ENCODE measurements at regions not wholly inside any gene's neighbourhood (a gene's known extent, or its start where the extent isn't known, plus 50 kb on each side); places are given as distances from the start of the nearest gene placed in this dataset.

DNA sequence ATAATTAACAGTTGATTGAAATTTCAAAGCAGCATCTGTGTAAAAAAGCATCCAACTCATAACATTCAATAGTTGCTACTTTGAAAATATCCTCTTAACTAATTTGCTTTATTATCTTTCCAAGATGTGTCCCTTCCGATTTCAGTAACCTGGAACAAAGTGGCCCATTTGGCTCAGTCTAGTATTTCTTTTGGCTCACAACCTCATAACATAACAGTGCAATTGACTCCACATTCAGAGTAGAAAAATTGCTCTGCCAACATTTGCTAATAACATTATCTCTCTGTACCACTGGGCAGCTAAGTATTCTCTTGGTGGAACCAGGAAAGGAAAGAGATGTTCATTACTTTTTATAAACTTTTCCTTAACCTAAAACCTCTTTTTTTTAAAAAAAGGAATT, 571.1 kb upstream of the ARGLU1 start:
- no peak for DNase-seq

DNA sequence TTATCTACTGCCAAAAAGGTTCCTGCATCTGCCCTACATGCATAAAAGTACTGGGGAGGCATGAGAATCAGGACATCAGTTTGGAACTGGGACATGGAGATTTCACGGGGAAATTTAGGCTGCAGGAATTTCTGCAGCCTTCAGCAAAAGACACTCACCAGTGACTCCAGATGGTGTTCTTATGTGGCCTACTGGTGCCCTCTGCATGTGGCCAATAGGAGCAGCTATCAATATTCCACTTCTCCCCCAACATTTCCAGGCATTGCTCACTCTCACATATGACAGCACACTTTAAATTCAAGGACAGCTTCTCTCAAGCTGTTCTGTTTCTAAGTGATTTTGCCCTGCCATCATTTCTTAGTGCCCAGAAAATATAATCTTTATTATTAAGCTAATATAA, 570.5 kb upstream of the ARGLU1 start:
- no peak for DNase-seq

DNA sequence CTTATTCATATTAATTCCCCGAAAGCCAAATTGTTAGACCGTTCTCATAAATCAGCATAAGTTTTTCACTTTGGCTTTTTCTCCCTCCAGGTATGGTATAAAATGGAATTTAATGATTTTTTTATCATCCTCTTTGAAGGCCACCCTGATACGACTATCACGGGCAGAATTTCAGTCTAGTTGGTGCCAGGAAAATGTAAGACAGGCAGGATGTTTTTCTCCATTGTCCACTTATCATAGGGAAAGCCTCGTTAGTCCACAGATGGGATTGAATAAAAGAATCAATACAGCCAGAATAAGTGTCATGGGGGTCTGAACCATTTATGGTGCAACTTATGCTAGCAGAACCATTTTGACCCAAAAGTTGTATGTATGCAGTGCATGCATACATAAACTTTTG, 566.0 kb upstream of the ARGLU1 start:
- no peak for DNase-seq

DNA sequence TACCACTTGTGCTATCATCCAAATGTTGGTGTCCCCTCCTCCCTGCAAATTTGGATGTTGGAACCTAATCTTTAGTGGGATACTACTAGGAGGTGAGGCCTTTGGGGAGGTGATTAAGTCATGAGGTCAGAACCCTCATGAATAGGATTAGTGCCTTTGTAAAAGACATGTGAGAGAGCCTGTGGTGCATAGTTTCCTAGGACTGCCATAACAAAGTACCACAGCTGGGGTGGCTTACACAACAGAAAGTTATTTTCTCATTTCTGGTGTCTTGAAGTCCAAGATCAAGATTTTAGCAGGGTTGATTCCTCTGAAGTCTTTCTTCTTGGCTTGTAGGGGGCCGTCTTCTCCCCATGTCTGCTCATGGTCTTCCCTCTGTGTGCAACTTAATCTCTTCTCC, 562.6 kb upstream of the ARGLU1 start:
- DNase-seq, result no peak

DNA sequence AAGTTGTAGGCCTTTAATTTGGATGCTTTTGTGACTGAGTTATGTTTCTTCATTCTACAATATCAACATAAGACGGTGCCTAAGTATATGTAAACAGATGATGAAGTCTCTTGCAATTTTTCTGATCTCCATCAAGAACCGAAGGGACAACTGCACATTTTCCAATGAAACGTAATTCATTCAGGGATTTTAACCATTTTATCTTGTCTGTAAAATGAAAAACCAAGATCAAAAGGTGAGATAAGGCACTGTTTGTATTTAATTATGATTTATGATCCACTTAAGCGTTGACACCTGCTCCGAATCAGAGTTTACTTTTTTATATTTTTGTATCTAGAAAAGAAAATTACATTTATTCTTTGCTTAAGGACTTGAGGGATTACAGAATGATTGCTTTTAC, 556.8 kb upstream of the ARGLU1 start:
- DNase-seq, result no peak

DNA sequence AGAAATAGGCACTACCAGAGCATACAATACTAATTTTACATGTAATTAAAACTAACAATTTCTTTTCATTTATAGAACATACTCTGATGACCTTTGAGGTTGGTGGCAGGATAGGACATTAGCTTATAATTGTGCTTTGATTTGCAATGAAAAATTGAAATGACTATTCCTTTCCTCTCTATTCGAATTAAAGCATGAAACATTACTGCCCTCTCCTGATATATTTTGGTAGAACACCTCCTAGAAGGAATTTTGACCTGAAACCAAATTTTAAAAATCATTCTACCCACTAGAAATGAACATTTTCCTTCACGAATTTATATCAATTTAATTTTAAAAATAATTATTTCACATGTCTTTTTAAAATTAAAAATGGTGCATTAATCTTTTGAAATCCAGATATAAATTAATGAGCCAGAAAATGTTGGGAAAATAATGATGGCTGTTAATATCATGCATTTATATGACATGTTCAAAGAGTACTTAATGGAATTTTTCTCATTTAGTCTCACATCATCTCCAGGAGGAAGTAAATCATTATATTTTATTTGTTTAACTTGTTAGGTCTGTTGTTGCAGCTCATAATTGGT, 556.3 kb upstream of the ARGLU1 start:
- no peak for DNase-seq

DNA sequence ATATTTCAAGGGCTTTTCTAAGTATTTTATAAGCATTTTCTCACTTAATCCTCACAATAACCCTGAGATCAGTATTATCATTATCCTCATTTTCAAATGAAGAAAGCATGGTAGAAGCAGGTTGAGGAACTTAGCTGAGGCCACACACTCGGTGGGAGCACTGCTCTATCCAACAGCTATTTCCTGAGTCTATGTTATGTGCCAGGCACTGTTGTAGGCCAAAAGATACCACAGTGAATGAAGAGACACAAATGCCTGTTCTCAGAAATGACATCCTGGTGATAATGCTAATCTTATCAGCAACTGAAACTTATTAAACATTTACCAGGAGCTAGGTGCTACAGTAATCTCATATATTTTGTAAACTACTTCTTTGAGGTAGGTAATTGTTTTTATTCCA, 553.9 kb upstream of the ARGLU1 start:
- DNase-seq, result no peak

DNA sequence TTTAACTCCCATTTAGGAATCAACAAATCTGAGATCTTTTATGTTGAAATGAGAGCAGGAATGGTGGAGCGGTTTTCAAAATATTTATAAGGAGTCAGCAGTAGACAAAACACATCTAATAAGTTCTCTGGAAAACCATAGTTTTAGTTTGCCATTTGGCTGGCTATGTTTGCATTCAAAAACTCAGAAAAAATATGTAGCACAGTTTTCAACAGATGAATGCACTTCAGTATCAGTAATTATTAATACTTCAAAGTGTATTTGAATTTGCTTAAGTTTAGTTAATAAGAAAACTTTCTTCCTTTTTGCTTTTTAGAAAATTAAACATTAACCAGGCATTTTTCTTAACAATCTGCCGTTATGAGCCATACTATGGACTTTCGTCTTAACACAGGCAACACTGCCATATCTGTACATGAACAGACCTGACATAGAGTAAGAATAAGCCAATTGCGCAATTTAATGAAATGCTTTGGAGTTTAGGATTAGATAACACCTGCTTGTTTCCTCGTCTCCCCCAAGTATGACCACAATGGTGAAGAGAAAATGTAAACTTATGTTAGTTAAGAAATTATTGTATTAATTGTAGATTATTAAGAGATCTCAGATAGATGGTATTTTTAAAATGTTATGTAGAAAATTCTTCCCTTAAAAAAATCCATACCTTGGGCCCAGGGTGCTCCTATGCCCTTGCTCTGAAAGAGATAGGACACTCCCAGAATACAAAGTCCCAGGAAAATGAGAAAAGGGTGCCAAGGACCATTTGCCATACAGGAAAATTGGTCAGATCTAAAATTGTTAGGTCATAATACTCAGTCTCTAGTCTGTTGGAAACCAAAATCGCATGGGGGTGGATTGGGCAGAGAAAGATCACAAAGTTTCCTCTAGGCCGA, 552.3 kb upstream of the ARGLU1 start:
- no peak for DNase-seq

DNA sequence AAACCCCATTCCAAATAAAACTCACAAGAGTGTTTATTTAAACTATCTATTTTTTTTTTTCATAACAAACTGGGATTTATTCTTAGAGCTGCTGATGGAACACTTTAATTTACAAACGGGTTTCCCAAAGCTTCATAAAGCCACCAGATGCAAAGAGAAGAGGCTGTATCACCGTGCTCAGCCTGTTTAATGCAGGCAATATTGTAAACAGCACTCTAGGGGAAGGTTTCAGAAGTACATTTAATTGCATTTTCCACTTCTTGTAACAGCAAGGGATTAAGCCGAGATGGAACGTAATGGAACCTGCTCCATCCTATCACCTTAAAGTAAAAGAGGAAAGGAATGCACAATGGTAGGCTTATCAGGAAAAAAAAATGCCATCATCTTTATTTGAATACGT, 550.6 kb upstream of the ARGLU1 start:
- DNase-seq, result no peak

DNA sequence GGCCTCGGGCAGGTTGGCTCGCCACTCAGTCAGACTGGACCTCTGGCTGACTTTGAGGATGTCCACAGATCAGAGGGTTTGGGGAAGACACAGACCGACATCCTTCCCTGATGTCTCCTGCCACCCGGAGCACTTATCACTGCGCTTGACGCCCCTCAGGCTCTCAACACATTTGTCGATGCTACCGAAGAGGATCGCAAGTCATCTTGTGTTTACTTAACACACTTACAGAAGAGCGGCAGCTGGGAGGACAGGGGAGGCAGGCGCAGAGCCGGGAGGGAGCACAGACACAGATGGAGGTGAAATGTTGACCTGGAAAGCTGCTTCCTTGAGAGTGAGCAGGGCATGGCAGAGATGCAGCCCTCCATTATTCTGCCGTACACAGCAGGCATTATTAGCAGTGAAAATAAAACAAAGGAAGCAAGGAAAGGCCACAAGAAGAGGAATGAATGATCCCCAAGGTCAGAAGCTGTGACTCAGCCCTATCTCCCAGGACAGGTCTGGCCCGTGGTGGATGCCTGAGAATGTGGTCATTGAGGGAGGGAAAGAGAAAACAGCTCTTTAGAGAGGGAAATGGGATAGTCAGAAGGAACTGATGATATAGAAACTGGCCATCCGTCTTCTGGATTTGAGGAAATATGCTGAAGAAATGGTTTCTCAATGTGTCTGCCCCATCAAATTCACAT, 549.5 kb upstream of the ARGLU1 start:
- DNase-seq, result no peak

DNA sequence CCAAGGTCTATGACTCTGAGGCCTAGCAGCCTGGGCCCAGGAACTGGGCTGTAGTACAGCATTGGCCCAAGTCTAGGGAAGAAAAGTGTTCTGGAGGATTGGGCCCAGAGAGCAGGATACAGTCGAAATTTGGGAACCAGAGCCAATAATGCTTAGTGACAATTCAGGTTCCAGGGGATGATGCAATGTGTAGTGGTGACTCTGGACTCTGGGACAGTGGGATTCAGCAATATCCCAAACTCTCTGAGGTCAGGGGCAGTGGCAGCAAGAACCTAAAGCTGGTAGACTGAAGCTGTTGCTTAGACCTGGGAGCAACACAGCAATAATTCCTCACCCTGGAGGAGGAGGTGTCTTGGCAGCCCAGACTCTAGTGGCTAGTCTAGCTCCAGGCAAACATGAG, 545.5 kb upstream of the ARGLU1 start:
- DNase-seq, result no peak

DNA sequence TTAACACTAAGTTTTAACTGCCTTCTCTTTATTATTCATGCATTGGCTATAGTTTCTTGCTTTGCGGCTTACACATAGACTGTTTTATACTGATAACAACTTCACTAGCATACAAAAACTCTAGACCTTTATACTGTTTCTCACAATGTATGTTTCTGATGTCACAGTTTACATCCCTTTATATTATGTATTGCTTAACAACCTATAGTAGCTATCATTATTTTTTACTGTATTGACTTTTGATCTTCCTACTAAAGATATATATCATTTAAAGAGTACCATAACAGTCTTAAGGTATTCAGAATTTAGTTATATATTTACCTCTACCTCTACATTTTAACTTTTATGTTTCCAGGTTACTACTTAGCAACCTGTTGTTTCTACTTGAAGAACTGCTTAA, 543.3 kb upstream of the ARGLU1 start:
- DNase-seq, result no peak

DNA sequence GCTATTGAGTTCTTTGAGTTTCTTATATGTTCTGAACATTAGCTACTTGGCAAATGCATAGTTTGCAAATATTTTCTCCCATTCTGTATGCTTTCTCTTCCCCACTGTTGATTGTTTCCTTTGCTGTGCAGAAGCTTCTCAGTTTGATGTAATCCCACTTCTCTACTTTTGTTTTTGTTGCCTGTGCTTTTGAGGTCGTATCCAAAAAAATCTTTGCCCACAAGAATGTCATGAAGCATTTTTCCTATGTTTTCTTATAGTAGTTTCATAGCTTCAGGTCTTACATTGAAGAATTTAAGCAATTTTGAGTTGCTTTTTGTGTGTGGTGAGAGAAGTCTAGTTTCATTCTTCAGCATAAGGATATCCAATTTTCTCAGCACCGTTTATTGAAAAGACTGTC, 536.7 kb upstream of the ARGLU1 start:
- DNase-seq, result no peak

DNA sequence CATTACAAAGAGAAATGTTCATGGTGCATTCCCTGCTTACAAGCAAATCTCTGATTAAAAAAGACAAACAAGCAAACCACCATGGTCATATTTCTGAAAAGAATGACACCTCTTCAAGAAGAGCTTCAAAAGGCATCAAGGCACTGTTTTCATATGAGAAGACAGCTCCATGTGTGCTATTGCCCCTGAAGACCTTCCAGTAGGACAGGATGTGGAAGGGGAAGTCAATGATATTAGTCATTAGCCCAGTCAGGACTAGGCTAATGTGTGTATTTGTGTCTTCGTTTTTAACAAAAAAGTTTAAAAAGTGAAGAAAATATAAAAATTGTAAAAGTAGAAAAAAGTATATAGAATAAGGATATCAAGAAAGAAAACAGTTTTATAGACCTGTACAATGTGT, 534.7 kb upstream of the ARGLU1 start:
- no peak for DNase-seq

DNA sequence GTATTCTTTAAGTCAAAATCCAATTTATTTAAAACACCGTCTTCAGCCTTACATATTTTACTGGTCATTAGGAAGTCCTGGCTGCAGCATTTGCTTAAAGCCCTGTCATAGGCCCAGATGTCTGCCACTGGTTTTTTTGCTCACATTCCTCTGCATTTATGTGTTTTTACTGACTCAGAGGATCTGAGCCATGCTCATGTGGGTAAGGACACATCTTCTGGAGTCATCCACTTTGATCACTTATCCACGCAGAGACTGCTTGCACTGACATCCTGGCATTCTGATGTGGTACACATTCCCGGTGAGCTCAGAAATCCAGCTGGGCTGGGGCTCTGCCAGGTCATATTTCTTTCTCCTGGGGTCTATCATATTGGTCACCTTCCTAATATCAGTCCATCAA, 531.7 kb upstream of the ARGLU1 start:
- DNase-seq, result no peak

DNA sequence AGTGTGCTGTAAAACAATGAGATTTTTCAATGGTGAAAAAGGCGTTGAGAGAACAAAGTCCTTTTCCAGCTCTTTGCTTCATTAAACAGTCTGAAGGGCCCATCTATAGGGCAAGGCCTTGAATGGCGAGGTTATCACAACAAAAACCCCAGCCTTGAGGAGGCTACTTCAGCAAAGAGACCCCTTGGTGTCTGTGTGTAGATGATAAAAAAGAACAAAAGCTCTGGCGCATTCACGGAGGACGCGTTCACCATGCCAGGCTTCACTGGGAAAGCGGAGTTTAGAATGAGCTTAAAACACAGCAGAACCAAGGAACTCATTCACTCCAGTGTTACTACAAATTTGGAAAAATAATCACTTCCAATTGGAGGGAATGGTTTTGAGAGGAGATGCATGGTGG, 530.0 kb upstream of the ARGLU1 start:
- no peak for DNase-seq

DNA sequence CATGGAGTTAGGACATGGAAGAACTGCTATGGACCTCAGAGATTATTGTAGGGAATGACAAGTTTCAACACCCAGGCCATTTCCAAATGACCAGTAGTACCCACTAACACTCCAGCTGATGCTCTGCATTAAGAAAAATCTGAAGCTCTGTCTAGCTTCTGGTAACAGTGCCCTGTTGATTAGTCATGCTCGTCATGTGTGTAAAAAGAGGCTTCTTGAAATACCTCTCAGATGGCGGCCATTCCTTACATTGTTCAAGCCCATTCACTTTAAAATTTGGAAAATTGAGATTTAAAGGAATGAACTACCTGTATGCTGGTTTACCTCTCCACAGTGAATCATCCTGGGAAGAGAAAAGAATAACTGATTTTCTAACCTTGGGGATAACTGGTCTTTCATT, 527.9 kb upstream of the ARGLU1 start:
- no peak for DNase-seq

DNA sequence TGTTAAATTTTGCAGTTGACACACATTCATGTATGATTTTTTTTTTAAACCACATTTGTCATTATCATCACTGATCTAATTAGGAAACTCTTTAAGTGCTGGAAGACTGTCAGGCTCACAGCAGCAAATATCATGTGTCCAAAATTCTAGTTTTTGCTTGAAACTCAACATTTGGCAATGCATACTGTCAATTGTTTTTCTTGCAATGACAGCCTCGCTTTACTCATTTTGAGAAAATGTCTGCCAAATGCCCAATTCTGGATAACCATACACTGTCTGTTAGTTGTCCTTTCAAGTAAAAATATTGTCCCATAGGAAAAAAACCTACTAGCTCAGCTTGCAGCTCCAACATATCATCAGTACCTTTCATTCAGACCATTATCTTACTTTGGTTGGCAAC, 523.9 kb upstream of the ARGLU1 start:
- no peak for DNase-seq

DNA sequence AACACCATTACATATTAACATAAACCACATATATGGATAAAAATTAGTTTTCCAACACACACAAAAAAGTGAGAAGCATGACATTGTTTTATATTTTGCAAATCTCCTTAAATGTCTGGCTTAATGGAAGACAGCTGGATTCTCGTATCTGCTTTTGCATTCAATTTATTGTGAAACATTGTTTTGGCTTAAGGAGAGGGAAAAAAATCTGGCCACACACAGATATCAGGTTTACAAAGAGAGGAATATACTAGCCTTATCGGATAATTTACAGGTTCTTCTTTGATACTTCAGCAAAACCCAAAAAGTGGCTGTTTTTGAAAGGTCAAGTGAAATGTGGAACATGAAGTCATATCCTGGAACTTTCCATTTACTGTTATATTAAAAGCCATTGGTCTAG, 523.5 kb upstream of the ARGLU1 start:
- no peak for DNase-seq

DNA sequence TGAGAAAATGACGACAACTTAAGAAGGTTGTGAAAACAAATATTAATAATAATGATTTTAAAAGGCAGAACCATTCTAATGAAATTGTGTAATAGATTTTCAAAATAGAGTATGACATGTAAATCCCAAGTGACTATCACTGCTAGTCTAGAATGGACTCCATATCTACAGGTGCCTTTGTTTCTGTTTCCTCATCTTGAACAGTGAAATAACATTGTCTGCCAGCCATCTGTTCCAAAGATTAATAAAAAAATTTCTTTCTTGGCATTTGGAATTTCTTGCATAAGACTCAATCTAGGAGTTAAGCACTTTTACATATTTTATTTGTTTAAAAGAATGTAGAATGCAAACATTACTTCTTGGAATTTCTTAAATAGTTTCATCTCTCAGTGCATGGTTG, 520.1 kb upstream of the ARGLU1 start:
- no peak for DNase-seq

DNA sequence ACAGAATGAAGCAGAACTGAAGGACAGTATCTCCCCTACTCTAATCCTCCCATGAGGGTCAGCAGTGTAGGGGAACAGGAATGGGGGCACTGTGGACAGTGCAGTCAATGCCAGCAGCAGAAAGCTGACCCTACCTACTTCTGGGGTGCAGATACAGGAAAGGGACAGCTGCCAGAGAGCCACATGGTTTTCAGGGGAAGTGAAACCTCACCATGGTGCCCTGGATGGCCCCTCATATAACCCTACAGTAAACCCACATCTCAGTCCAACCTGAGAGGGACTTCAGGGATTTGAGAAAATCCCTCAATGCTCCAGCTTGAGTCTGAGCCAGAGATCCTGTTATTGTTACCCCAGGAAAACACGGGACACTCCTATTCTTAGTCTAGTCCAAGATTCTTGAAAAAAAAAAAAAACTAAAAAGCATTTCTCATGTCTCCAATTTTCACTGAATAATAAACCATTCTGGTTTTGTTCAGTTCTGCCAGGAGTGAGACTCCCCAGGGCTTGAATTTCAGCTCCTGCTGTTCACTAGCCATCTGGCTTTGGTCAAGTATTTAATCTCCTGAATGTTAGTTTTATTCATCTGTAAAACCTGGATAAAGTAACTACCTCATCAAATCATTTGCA, 511.6 kb upstream of the ARGLU1 start:
- peak; percentile 2 for DNase-seq

DNA sequence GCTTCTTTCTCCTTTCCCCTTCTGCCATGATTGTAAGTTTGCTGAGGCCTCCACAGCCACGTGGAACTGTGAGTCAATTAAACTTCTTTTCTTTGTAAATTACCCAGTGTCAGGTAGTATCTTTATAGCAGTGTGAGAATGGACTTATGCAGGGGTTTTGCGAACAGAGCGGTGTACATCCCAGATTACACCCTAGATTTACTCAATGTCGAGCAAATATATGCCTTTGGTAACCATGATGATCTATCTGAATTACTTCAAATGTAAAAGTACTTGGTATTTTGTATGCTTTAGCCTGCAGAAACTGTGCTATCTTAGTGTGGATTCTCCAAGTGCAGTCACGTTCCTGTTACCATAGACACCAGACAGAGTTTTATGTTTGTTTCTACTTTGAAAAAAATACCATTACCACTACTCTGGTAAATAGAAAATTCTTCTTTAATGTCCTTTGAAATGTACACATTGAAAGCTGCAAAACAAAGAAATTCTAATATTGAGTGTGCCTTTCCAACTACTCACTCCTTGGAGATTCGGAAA, 510.4 kb upstream of the ARGLU1 start:
- DNase-seq, result no peak

DNA sequence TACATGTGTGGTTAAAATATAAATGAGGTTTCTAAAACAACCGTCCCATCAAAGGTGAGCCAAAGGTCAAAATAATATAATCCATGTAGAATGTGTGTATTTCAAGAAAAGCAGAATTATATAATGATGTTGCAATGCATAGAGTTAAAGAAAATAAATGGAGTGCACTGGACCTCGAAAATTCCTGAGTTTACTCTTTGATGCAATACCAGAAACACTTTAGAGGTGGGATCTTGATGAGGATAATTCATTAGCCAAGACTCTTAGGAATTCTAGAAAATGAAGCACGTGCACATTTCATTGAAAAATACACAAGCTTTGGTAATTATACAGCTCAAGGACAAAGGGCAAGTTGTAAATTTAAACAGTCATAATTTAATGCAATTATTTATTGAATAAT, 508.9 kb upstream of the ARGLU1 start:
- DNase-seq, result no peak

DNA sequence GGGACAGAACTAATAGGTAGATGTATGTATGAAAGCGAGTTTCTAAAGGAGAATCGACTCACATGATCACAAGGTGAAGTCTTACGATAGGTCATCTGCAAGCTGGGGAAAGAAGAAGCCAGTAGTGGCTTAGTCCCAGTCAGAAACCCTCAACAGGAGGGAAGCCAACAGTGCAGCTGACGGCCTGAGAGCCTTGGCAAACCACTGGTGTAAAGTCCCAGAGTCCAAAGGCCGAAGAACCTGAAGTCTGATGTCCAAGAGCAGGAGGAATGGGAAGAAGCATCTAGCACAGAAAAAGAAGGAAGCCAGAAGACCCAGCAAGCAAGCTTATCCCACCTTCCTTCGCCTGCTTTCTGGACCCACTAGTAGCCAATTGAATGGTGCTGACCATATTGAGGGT, 507.6 kb upstream of the ARGLU1 start:
- no peak for DNase-seq

All from MV-4-11 (cell line).